ENCODE measurements at regions not wholly inside any gene's neighbourhood (a gene's known extent, or its start where the extent isn't known, plus 50 kb on each side); places are given as distances from the start of the nearest gene placed in this dataset.
"Not testable (repeated sequence)": the region's sequence is repeated elsewhere in the genome, so short reads cannot be mapped to it uniquely, and the experiment has no call there.

DNA sequence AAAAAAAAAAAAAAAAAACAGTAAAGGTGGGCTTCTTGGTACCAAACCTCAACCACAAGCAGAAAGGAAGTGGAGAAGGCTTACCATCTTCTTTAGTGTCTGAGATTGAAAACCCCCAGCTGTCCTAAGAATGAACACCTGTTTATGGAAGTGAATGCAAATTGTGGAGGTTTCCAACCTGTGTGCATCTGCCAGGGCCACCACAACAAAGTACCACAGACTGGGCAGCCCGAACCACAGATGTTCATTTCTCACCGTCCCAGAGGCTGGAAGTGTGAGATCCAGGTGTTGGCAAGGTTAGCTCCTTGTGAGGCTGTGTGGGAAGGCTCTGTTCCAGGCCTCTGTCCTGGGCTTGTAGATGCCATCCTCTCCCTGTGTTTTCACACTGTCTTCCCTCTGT, 348.7 kb downstream of the SETD4 start:
- H3K4me1 ChIP-seq (ENCODE audit: insufficient read depth, low read length, poor library complexity, severe bottlenecking): no peaks in the 10 kb centered on the region
- no peaks in the 10 kb centered on the region for H3K9me3 ChIP-seq (ENCODE audit: insufficient read depth, low read depth, low read length)
- H3K79me2 ChIP-seq (ENCODE audit: insufficient read depth, low read length): no peaks in the 10 kb centered on the region
- no peak overlapping the region for H3K4me2 ChIP-seq (ENCODE audit: low read depth, low read length, poor library complexity, severe bottlenecking)
- H4K20me1 ChIP-seq (ENCODE audit: insufficient read depth, low read length, poor library complexity, severe bottlenecking): no peaks in the 10 kb centered on the region
- H2AFZ ChIP-seq (ENCODE audit: low read length): no peak overlapping the region
- no peaks in the 10 kb centered on the region for H3F3A ChIP-seq (ENCODE audit: low read depth)
- no peaks in the 10 kb centered on the region for H3K27me3 ChIP-seq (ENCODE audit: insufficient read depth, low read length, poor library complexity, severe bottlenecking)
- H3K9ac ChIP-seq (ENCODE audit: low read depth, low read length, poor library complexity, severe bottlenecking): no peak overlapping the region
- H3K9me2 ChIP-seq (replicated peaks; ENCODE audit: low read depth, low read length): no peaks in the 10 kb centered on the region
- H3K4me3 ChIP-seq (ENCODE audit: low read length, poor library complexity, severe bottlenecking): no peak overlapping the region
- TF ChIP-seq EZH2phosphoT487 (IDR thresholded peaks at IDR 0.05; ENCODE audit: borderline replicate concordance): no peak
- TF ChIP-seq, protein P1, sequence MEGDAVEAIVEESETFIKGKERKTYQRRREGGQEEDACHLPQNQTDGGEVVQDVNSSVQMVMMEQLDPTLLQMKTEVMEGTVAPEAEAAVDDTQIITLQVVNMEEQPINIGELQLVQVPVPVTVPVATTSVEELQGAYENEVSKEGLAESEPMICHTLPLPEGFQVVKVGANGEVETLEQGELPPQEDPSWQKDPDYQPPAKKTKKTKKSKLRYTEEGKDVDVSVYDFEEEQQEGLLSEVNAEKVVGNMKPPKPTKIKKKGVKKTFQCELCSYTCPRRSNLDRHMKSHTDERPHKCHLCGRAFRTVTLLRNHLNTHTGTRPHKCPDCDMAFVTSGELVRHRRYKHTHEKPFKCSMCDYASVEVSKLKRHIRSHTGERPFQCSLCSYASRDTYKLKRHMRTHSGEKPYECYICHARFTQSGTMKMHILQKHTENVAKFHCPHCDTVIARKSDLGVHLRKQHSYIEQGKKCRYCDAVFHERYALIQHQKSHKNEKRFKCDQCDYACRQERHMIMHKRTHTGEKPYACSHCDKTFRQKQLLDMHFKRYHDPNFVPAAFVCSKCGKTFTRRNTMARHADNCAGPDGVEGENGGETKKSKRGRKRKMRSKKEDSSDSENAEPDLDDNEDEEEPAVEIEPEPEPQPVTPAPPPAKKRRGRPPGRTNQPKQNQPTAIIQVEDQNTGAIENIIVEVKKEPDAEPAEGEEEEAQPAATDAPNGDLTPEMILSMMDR (conservative IDR thresholded peaks at IDR 0.05; ENCODE audit: low read length): no peak
- H3K36me3 ChIP-seq (ENCODE audit: insufficient read depth, low read length): no peaks in the 10 kb centered on the region

DNA sequence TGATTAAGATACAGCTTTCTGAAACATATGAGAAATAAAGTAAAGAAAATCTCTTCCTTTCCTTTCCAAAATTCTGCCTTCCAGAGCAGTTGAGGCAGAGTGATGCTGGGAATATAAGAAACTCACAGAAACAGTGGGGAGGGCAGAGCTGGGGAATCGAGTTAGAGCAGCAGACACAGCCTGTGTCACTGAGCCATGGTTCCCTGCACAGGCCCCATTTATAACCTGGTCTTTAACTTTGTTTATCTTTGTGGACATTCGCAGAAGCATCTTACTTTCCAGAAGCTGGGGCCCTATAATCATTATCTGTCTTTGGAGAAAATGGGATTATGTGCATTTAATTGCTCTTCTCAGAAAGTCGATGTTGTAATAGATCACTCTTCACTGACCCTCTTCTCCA, 349.1 kb downstream of the SETD4 start:
- Histone ChIP-seq H3F3A (ENCODE audit: low read depth) (no peaks in the 10 kb centered on the region), H3K79me2 (ENCODE audit: insufficient read depth, low read length) (no peaks in the 10 kb centered on the region), H3K27me3 (ENCODE audit: insufficient read depth, low read length, poor library complexity, severe bottlenecking) (no peaks in the 10 kb centered on the region), H3K9me3 (ENCODE audit: insufficient read depth, low read depth, low read length) (no peaks in the 10 kb centered on the region), H3K9ac (ENCODE audit: low read depth, low read length, poor library complexity, severe bottlenecking) (no peak overlapping the region), H3K4me2 (ENCODE audit: low read depth, low read length, poor library complexity, severe bottlenecking) (no peak overlapping the region), H3K9me2 (replicated peaks; ENCODE audit: low read depth, low read length) (no peaks in the 10 kb centered on the region), H3K4me1 (ENCODE audit: insufficient read depth, low read length, poor library complexity, severe bottlenecking) (no peaks in the 10 kb centered on the region), H3K4me3 (ENCODE audit: low read length, poor library complexity, severe bottlenecking) (no peak overlapping the region), H4K20me1 (ENCODE audit: insufficient read depth, low read length, poor library complexity, severe bottlenecking) (no peaks in the 10 kb centered on the region), H2AFZ (ENCODE audit: low read length) (no peak overlapping the region), H3K36me3 (ENCODE audit: insufficient read depth, low read length) (no peaks in the 10 kb centered on the region)
- TF ChIP-seq, protein P1 (conservative IDR thresholded peaks at IDR 0.05; ENCODE audit: low read length): no peak

DNA sequence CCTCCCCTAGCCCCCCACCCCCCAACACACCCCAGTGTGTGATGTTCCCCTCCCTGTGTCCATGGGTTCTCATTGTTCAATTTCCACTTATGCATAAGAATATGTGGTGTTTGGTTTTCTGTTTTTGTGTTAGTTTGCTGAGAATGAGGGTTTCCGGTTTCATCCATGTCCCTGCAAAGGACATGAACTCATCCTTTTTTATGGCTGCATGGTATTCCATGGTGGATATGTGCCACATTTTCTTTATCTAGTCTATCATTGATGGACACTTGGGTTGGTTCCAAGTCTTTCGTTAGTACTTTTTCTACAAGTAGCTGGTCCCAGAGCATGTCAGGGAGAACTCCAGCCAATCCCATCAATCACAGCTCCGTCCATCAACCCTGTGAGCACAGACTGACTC, 350.3 kb downstream of the SETD4 start:
- H3K79me2 ChIP-seq (ENCODE audit: insufficient read depth, low read length); H4K20me1 ChIP-seq (ENCODE audit: insufficient read depth, low read length, poor library complexity, severe bottlenecking); H3K9me2 ChIP-seq (replicated peaks; ENCODE audit: low read depth, low read length); H3K9ac ChIP-seq (ENCODE audit: low read depth, low read length, poor library complexity, severe bottlenecking); H3F3A ChIP-seq (ENCODE audit: low read depth); H2AFZ ChIP-seq (ENCODE audit: low read length); H3K9me3 ChIP-seq (ENCODE audit: insufficient read depth, low read depth, low read length); H3K27me3 ChIP-seq (ENCODE audit: insufficient read depth, low read length, poor library complexity, severe bottlenecking); H3K4me2 ChIP-seq (ENCODE audit: low read depth, low read length, poor library complexity, severe bottlenecking); H3K4me1 ChIP-seq (ENCODE audit: insufficient read depth, low read length, poor library complexity, severe bottlenecking); H3K4me3 ChIP-seq (ENCODE audit: low read length, poor library complexity, severe bottlenecking); H3K36me3 ChIP-seq (ENCODE audit: insufficient read depth, low read length): not testable (repeated sequence)

DNA sequence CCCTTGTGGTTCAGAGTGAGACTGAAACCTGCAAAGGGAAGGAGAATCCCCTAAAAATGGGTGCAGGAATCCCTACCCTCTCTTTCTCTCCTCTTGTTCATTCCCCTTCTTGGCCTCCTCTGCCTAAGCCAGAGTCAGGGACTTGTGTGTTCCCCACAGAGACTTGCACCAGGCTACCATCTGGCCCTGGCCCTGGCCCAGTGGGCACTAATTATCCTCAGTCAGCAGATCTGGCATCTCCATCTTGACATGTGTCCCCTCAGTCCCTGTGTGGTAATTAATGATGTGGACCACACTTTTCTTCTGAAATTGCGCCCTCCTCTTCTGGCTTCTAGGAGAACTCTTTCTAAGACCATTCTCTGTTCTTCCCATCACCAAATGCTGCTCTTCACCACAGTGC, 354.4 kb downstream of the SETD4 start:
- Histone ChIP-seq H3K9me2 (replicated peaks; ENCODE audit: low read depth, low read length) (no peaks in the 10 kb centered on the region), H2AFZ (ENCODE audit: low read length) (no peak overlapping the region), H4K20me1 (ENCODE audit: insufficient read depth, low read length, poor library complexity, severe bottlenecking) (no peaks in the 10 kb centered on the region), H3K4me2 (ENCODE audit: low read depth, low read length, poor library complexity, severe bottlenecking) (no peak overlapping the region), H3K36me3 (ENCODE audit: insufficient read depth, low read length) (no peaks in the 10 kb centered on the region), H3K27me3 (ENCODE audit: insufficient read depth, low read length, poor library complexity, severe bottlenecking) (no peaks in the 10 kb centered on the region), H3K4me3 (ENCODE audit: low read length, poor library complexity, severe bottlenecking) (no peak overlapping the region), H3K4me1 (ENCODE audit: insufficient read depth, low read length, poor library complexity, severe bottlenecking) (no peaks in the 10 kb centered on the region), H3K9ac (ENCODE audit: low read depth, low read length, poor library complexity, severe bottlenecking) (no peak overlapping the region), H3K9me3 (ENCODE audit: insufficient read depth, low read depth, low read length) (no peaks in the 10 kb centered on the region), H3K79me2 (ENCODE audit: insufficient read depth, low read length) (no peaks in the 10 kb centered on the region), H3F3A (ENCODE audit: low read depth) (no peaks in the 10 kb centered on the region)
- no peak for TF ChIP-seq EZH2phosphoT487 (IDR thresholded peaks at IDR 0.05; ENCODE audit: borderline replicate concordance)
- TF ChIP-seq, protein P1 (conservative IDR thresholded peaks at IDR 0.05; ENCODE audit: low read length): no peak
